OCI-LY7 (cell line): ENCODE measurements at regions not wholly inside any gene's neighbourhood (a gene's known extent, or its start where the extent isn't known, plus 50 kb on each side); places are given as distances from the start of the nearest gene placed in this dataset.

Experiments used
- BruUV-seq: library from RNA; stranded (reverse); fragments of 400-500 nt; replicated peaks from 2 replicates; lab custom pipeline; 2021; lab: Mats Ljungman, UMichigan
- CTCF ChIA-PET: fragments of 300-600 bp; sonication (Branson Sonifier 250); formaldehyde crosslinking; loops from one replicate; lab custom pipeline; 2022; ENCODE audit warnings: antibody characterized with exemption; ENCODE audit not compliant: unreplicated experiment; lab: Charles Lee
- POLR2A ChIA-PET: fragments of 300-600 bp; sonication (Branson Sonifier 250); formaldehyde crosslinking; loops from one replicate; lab custom pipeline; 2022; ENCODE audit warnings: antibody characterized with exemption; lab: Charles Lee
- DNase-seq: peaks from one replicate; pipeline ENCODE4 v3.0.0-alpha.2; 2015; ENCODE audit warnings: low spot score
- H2AFZ ChIP-seq: fragments of 200-600 bp; sonication (generic), shearing (Covaris generic); 2 replicates; pipeline ENCODE4 v1.6.1; 2014; ENCODE audit warnings: mild to moderate bottlenecking, antibody characterized with exemption, low read length, moderate library complexity
- H3K27ac ChIP-seq: fragments of 200-600 bp; sonication (generic); 2 replicates; pipeline ENCODE4 v1.5.1; 2014; ENCODE audit warnings: mixed run types, low read depth, mild to moderate bottlenecking, moderate library complexity, low read length, inconsistent platforms; ENCODE audit not compliant: poor library complexity, severe bottlenecking
- H3K36me3 ChIP-seq: fragments of 200-600 bp; sonication (generic); 2 replicates; pipeline ENCODE4 v1.6.1; 2014; ENCODE audit warnings: mild to moderate bottlenecking, antibody characterized with exemption, low read length, moderate library complexity, mixed read lengths; ENCODE audit not compliant: insufficient read depth
- H3K4me1 ChIP-seq: fragments of 200-600 bp; sonication (generic); 2 replicates; pipeline ENCODE4 v1.5.1; 2014; ENCODE audit warnings: mild to moderate bottlenecking, low read length; ENCODE audit not compliant: insufficient read depth, poor library complexity, severe bottlenecking
- H3K4me2 ChIP-seq: fragments of 200-600 bp; sonication (generic); 2 replicates; pipeline ENCODE4 v1.6.1; 2014; ENCODE audit warnings: mild to moderate bottlenecking, low read length
- H3K4me3 ChIP-seq: fragments of 200-600 bp; sonication (generic); 2 replicates; pipeline ENCODE4 v1.5.1; 2014; ENCODE audit warnings: mild to moderate bottlenecking, low read depth, low read length; ENCODE audit not compliant: poor library complexity, severe bottlenecking
- H3K79me2 ChIP-seq: fragments of 200-600 bp; sonication (generic); 2 replicates; pipeline ENCODE4 v1.6.1; 2016; ENCODE audit warnings: low read depth, mild to moderate bottlenecking, low read length, moderate library complexity, mixed read lengths; ENCODE audit not compliant: insufficient read depth
- H3K9me2 ChIP-seq: fragments of 200-600 bp; sonication (generic); 2 replicates; pipeline ENCODE4 v1.6.1; 2016; ENCODE audit warnings: mild to moderate bottlenecking, low read length, mixed read lengths; ENCODE audit not compliant: insufficient read depth
- H3K9me3 ChIP-seq: fragments of 200-600 bp; sonication (generic); 2 replicates; pipeline ENCODE4 v1.6.1; 2014; ENCODE audit warnings: mild to moderate bottlenecking, mixed run types, low read length, mixed read lengths
- H4K20me1 ChIP-seq: fragments of 200-600 bp; sonication (generic); 2 replicates; pipeline ENCODE4 v1.6.1; 2014; ENCODE audit warnings: mild to moderate bottlenecking, antibody characterized with exemption, low read length, moderate library complexity, mixed read lengths; ENCODE audit not compliant: insufficient read depth
- CTCF ChIP-seq: fragments of 200-600 bp; sonication (generic); conservative IDR thresholded peaks from 2 replicates; pipeline ENCODE4 v1.5.1; 2014; ENCODE audit warnings: mild to moderate bottlenecking, antibody characterized with exemption, low read length, moderate library complexity, mixed read lengths
- EZH2phosphoT487 ChIP-seq: fragments of 200-600 bp; sonication (generic); IDR thresholded peaks from 2 replicates; pipeline ENCODE4 v1.6.1; 2018; ENCODE audit warnings: low read depth, borderline replicate concordance, mild to moderate bottlenecking, mixed run types, antibody characterized with exemption, low read length, moderate library complexity, mixed read lengths
- intact Hi-C: fragments of 100-400 bp; cut with micrococcal nuclease; formaldehyde crosslinking; loops from one replicate; pipeline ENCODE4 v1.10.0; 2022; ENCODE audit not compliant: unreplicated experiment

GRCh38 chr18:29188760-29189159 lies 1011.8 kb upstream of the CDH2 start:
- TF ChIP-seq EZH2phosphoT487 = no peak
- no peak overlapping the region for H3K4me2 ChIP-seq
- intact Hi-C loops = no loop called here

GRCh38 chr18:29185801-29186200 lies 1008.9 kb upstream of the CDH2 start:
- Histone ChIP-seq H3K27ac (no peak overlapping the region), H3K36me3 (no peaks in the 10 kb centered on the region), H4K20me1 (no peaks in the 10 kb centered on the region), H3K4me1 (no peaks in the 10 kb centered on the region), H3K4me2 (no peak overlapping the region), H3K9me2 (no peaks in the 10 kb centered on the region), H3K4me3 (no peak overlapping the region), H3K79me2 (no peaks in the 10 kb centered on the region), H2AFZ (no peak overlapping the region), H3K9me3 (no peaks in the 10 kb centered on the region)
- no TSS peak for BruUV-seq
- ChIA-PET CTCF (no interaction called here), POLR2A (interaction anchor here (0.5 kb wide), 1 partner anchor 372 kb away, joined by 3 read pairs; no protein-coding TSS in a partner anchor)
- intact Hi-C loops = no loop called here
- DNase-seq = no peak
- TF ChIP-seq EZH2phosphoT487 = no peak
- no peak for TF ChIP-seq CTCF

More at GRCh38 chr18:29188760-29189159, 1011.8 kb upstream of the CDH2 start:
- Histone ChIP-seq H3K9me3 (no peaks in the 10 kb centered on the region), H3K4me3 (no peak overlapping the region), H3K27ac (no peak overlapping the region), H3K79me2 (no peaks in the 10 kb centered on the region), H3K9me2 (no peaks in the 10 kb centered on the region), H4K20me1 (no peaks in the 10 kb centered on the region), H3K36me3 (no peaks in the 10 kb centered on the region), H3K4me1 (no peaks in the 10 kb centered on the region), H2AFZ (no peak overlapping the region)
- DNase-seq = no peak
- ChIA-PET CTCF (no interaction called here), POLR2A (no interaction called here)
- no TSS peak for BruUV-seq

GRCh38 chr18:29184654-29185053 lies 1007.7 kb upstream of the CDH2 start:
- no peaks in the 10 kb centered on the region for H3K79me2 ChIP-seq
- no peak for DNase-seq
- intact Hi-C loops = no loop called here
- TF ChIP-seq EZH2phosphoT487 = no peak
- no peak for TF ChIP-seq CTCF
- ChIA-PET POLR2A (interaction anchor here (1.4 kb wide), 1 partner anchor 10 kb away, joined by 4 read pairs; no protein-coding TSS in a partner anchor), CTCF (no interaction called here)
- no TSS peak for BruUV-seq
- H3K4me3 ChIP-seq = no peak overlapping the region
- no peaks in the 10 kb centered on the region for H3K9me2 ChIP-seq
- H3K4me2 ChIP-seq = no peak overlapping the region
- no peak overlapping the region for H3K27ac ChIP-seq
- no peaks in the 10 kb centered on the region for H3K36me3 ChIP-seq
- no peak overlapping the region for H2AFZ ChIP-seq
- H4K20me1 ChIP-seq = no peaks in the 10 kb centered on the region
- no peaks in the 10 kb centered on the region for H3K9me3 ChIP-seq
- no peaks in the 10 kb centered on the region for H3K4me1 ChIP-seq
